IMR-90 (cell line): ENCODE measurements at regions not wholly inside any gene's neighbourhood (a gene's known extent, or its start where the extent isn't known, plus 50 kb on each side); places are given as distances from the start of the nearest gene placed in this dataset.

Experiments
- ATAC-seq: fragments of 200-7000 bp; cut with Tn5 transposase; 2 replicates; pipeline ENCODE4 v1.9.1; 2020; ENCODE audit warnings: low read depth, mild to moderate bottlenecking, moderate library complexity
- BruUV-seq: library from RNA; stranded (reverse); fragments of 400-500 nt; replicated peaks from 2 replicates; lab custom pipeline; 2021; lab: Mats Ljungman, UMichigan
- CTCF ChIA-PET: fragments of 300-600 bp; formaldehyde crosslinking; extraction: SDS; loops from one replicate; lab custom pipeline; 2021; ENCODE audit warnings: antibody characterized with exemption; lab: Yijun Ruan, JAX
- POLR2A ChIA-PET: fragments of 300-600 bp; sonication (Branson Sonifier 250); formaldehyde crosslinking; loops from one replicate; lab custom pipeline; 2022; ENCODE audit warnings: antibody characterized with exemption; ENCODE audit not compliant: unreplicated experiment; lab: Charles Lee
- DNase-seq: peaks from one replicate; pipeline ENCODE4 v3.0.0; 2013
- H2AFZ ChIP-seq: replicated peaks from 2 replicates; pipeline ENCODE3; 2013; ENCODE audit warnings: low read length, mild to moderate bottlenecking; ENCODE audit not compliant: poor library complexity
- H2AK5ac ChIP-seq: 2 replicates; pipeline ENCODE4 v1.6.1; 2013; ENCODE audit warnings: low read depth, low read length, inconsistent platforms
- H2AK9ac ChIP-seq: replicated peaks from 2 replicates; pipeline ENCODE3; 2013; ENCODE audit warnings: mild to moderate bottlenecking, low read depth, low read length, moderate library complexity; ENCODE audit not compliant: poor library complexity
- H2BK120ac ChIP-seq: 2 replicates; pipeline ENCODE4 v1.6.1; 2013; ENCODE audit warnings: low read depth, low read length, inconsistent platforms
- H2BK15ac ChIP-seq: 3 replicates; pipeline ENCODE4 v1.6.1; 2013; ENCODE audit warnings: low read depth, low read length, inconsistent platforms
- H2BK20ac ChIP-seq: 2 replicates; pipeline ENCODE4 v1.6.1; 2013; ENCODE audit warnings: low read depth, mild to moderate bottlenecking, inconsistent platforms, low read length, moderate library complexity
- H2BK5ac ChIP-seq: 2 replicates; pipeline ENCODE4 v1.6.1; 2013; ENCODE audit warnings: mild to moderate bottlenecking, low read depth, low read length, inconsistent platforms; ENCODE audit not compliant: poor library complexity, severe bottlenecking
- H3K14ac ChIP-seq: replicated peaks from 2 replicates; pipeline ENCODE4 v1.6.1; 2013; ENCODE audit warnings: low read depth, low read length, inconsistent platforms
- H3K18ac ChIP-seq: 2 replicates; pipeline ENCODE4 v1.6.1; 2013; ENCODE audit warnings: low read depth, low read length, control low read depth
- H3K23ac ChIP-seq: 2 replicates; pipeline ENCODE4 v1.6.1; 2013; ENCODE audit warnings: low read depth, low read length, inconsistent platforms
- H3K27ac ChIP-seq: 2 replicates; pipeline ENCODE4 v1.5.1; 2013; ENCODE audit warnings: mild to moderate bottlenecking, control low read depth, low read length; ENCODE audit not compliant: insufficient read depth
- H3K27me3 ChIP-seq: 2 replicates; pipeline ENCODE4 v1.6.1; 2013; ENCODE audit warnings: low read length; ENCODE audit not compliant: control insufficient read depth, insufficient read depth
- H3K36me3 ChIP-seq: 2 replicates; pipeline ENCODE4 v1.6.1; 2013; ENCODE audit warnings: low read length, mixed read lengths; ENCODE audit not compliant: control insufficient read depth, insufficient read depth
- H3K4ac ChIP-seq: 2 replicates; pipeline ENCODE4 v1.6.1; 2013; ENCODE audit warnings: low read depth, low read length, inconsistent platforms
- H3K4me1 ChIP-seq: 2 replicates; pipeline ENCODE4 v1.6.1; 2013; ENCODE audit warnings: low read length, mixed read lengths; ENCODE audit not compliant: control insufficient read depth, insufficient read depth
- H3K4me2 ChIP-seq: 2 replicates; pipeline ENCODE4 v1.6.1; 2013; ENCODE audit warnings: low read depth, mild to moderate bottlenecking, control low read depth, low read length, moderate library complexity
- H3K4me3 ChIP-seq: 2 replicates; pipeline ENCODE4 v1.5.1; 2013; ENCODE audit warnings: low read depth, mild to moderate bottlenecking, control low read depth, low read length, moderate library complexity; ENCODE audit not compliant: insufficient read depth
- H3K56ac ChIP-seq: 2 replicates; pipeline ENCODE4 v1.6.1; 2013; ENCODE audit warnings: low read length, inconsistent platforms; ENCODE audit not compliant: insufficient read depth; ENCODE audit errors: extremely low read depth
- H3K79me1 ChIP-seq, 2 experiments: 2 replicates each; pipeline ENCODE4 v1.6.1; 2013; ENCODE audit warnings: low read length in 2 of 2, inconsistent platforms in 1 of 2, low read depth in 1 of 2
- H3K9ac ChIP-seq: 2 replicates; pipeline ENCODE4 v1.6.1; 2013; ENCODE audit warnings: low read depth, low read length, control low read depth
- H3K9me1 ChIP-seq: 2 replicates; pipeline ENCODE4 v1.6.1; 2013; ENCODE audit warnings: low read length, inconsistent platforms; ENCODE audit not compliant: insufficient read depth
- H3K9me3 ChIP-seq: 2 replicates; pipeline ENCODE4 v1.6.1; 2013; ENCODE audit warnings: low read length; ENCODE audit not compliant: control insufficient read depth, insufficient read depth
- H4K20me1 ChIP-seq: 2 replicates; pipeline ENCODE4 v1.6.1; 2013; ENCODE audit warnings: low read length, inconsistent platforms; ENCODE audit not compliant: insufficient read depth
- H4K5ac ChIP-seq: 2 replicates; pipeline ENCODE4 v1.6.1; 2013; ENCODE audit warnings: mild to moderate bottlenecking, low read depth, low read length, control low read depth
- H4K8ac ChIP-seq, 2 experiments: 2 replicates each; pipeline ENCODE4 v1.6.1; 2013; ENCODE audit warnings: low read depth in 2 of 2, low read length in 2 of 2, control low read depth in 1 of 2, inconsistent platforms in 1 of 2
- H4K91ac ChIP-seq: 2 replicates; pipeline ENCODE4 v1.6.1; 2013; ENCODE audit warnings: low read depth, low read length, inconsistent platforms; ENCODE audit not compliant: insufficient read depth
- BHLHE40 ChIP-seq: fragments of 150-350 bp; IDR thresholded peaks from 2 replicates; pipeline ENCODE4 v1.6.1; 2016; ENCODE audit warnings: mild to moderate bottlenecking, low read depth, low read length
- CEBPB ChIP-seq: IDR thresholded peaks from 2 replicates; pipeline ENCODE4 v1.6.1; 2012; ENCODE audit warnings: low read depth, low read length, improper control_type of control experiment
- CHD1 ChIP-seq: IDR thresholded peaks from 2 replicates; pipeline ENCODE4 v1.6.1; 2012; ENCODE audit warnings: low read depth, low read length, improper control_type of control experiment
- ELK1 ChIP-seq: fragments of 150-350 bp; IDR thresholded peaks from 2 replicates; pipeline ENCODE4 v1.6.1; 2016; ENCODE audit warnings: low read depth, mild to moderate bottlenecking, low read length, moderate library complexity, borderline replicate concordance
- FOS ChIP-seq: fragments of 150-350 bp; IDR thresholded peaks from 2 replicates; pipeline ENCODE4 v1.6.1; 2016; ENCODE audit warnings: low read depth, low read length
- MAFK ChIP-seq: IDR thresholded peaks from 2 replicates; pipeline ENCODE4 v1.6.1; 2012; ENCODE audit warnings: low read depth, low read length, improper control_type of control experiment
- MAZ ChIP-seq: IDR thresholded peaks from 2 replicates; pipeline ENCODE4 v1.6.1; 2012; ENCODE audit warnings: low read depth, mild to moderate bottlenecking, low read length, improper control_type of control experiment, moderate library complexity, borderline replicate concordance
- MXI1 ChIP-seq: IDR thresholded peaks from 2 replicates; pipeline ENCODE4 v1.6.1; 2012; ENCODE audit warnings: low read depth, mild to moderate bottlenecking, low read length, moderate library complexity, borderline replicate concordance
- NFE2L2 ChIP-seq: fragments of 150-350 bp; IDR thresholded peaks from 2 replicates; pipeline ENCODE4 v1.6.1; 2016; ENCODE audit warnings: low read depth, mild to moderate bottlenecking, low read length
- POLR2A ChIP-seq: IDR thresholded peaks from 2 replicates; pipeline ENCODE4 v1.6.1; 2012; ENCODE audit warnings: mild to moderate bottlenecking, low read depth, low read length
- RAD21 ChIP-seq: IDR thresholded peaks from 2 replicates; pipeline ENCODE4 v1.6.1; 2012; ENCODE audit warnings: low read length, improper control_type of control experiment
- RCOR1 ChIP-seq: IDR thresholded peaks from 2 replicates; pipeline ENCODE4 v1.6.1; 2012; ENCODE audit warnings: mild to moderate bottlenecking, low read length, improper control_type of control experiment; ENCODE audit not compliant: insufficient replicate concordance
- RFX5 ChIP-seq: IDR thresholded peaks from 2 replicates; pipeline ENCODE4 v1.8.0; 2012; ENCODE audit warnings: low read depth, mild to moderate bottlenecking, low read length, moderate library complexity
- SMC3 ChIP-seq: fragments of 150-350 bp; IDR thresholded peaks from 2 replicates; pipeline ENCODE4 v1.6.1; 2016; ENCODE audit warnings: low read depth, mild to moderate bottlenecking, antibody characterized with exemption, low read length, moderate library complexity
- USF2 ChIP-seq: fragments of 150-350 bp; IDR thresholded peaks from 2 replicates; pipeline ENCODE4 v1.6.1; 2017; ENCODE audit warnings: mild to moderate bottlenecking, antibody characterized with exemption, low read length, low read depth
- WGBS, 2 experiments: methylation state at CpG; one replicate each; pipeline versions ENCODE4 v1.1.5 to v1.1.7; 2013; ENCODE audit warnings: missing lambda C conversion rate in 2 of 2; ENCODE audit not compliant: insufficient read length in 1 of 2; ENCODE audit errors: extremely low coverage in 2 of 2; 5-methylcytosine and 5-hydroxymethylcytosine counted together
- dilution Hi-C: fragments of 300-500 bp; cut with HindIII; formaldehyde crosslinking; loops from one replicate; pipeline ENCODE4 v1.14.3; 2018; ENCODE audit warnings: low sequenced_read_pairs; ENCODE audit not compliant: unreplicated experiment
- in situ Hi-C: fragments of 300-500 bp; cut with MboI; formaldehyde crosslinking; loops from 3 replicates; pipeline ENCODE4 v1.14.3; 2019; ENCODE audit warnings: low sequenced_read_pairs, inconsistent platforms, mixed read lengths
- intact Hi-C: fragments of 100-400 bp; cut with micrococcal nuclease; formaldehyde crosslinking; loops from 2 replicates; pipeline ENCODE4 v1.10.0; 2022
- TF ChIP-seq, protein P1 (sequence below): conservative IDR thresholded peaks from 2 replicates; pipeline ENCODE4 v1.5.1; 2012; ENCODE audit warnings: mild to moderate bottlenecking, low read depth, low read length, improper control_type of control experiment

- Histone ChIP-seq H4K5ac (no peak overlapping the region), H4K91ac (no peak overlapping the region), H3K27ac (no peak overlapping the region), H3K23ac (no peak overlapping the region), H2BK15ac (no peak overlapping the region), H2AK9ac (no peak overlapping the region), H3K4me1 (no peaks in the 10 kb centered on the region), H3K18ac (no peak overlapping the region), H3K14ac (no peak overlapping the region), H3K4ac (no peak overlapping the region), H3K56ac (no peak overlapping the region), H3K9me3 (no peaks in the 10 kb centered on the region; the same call in 1 of the 2 replicates), H2AK5ac (no peak overlapping the region), H2BK20ac (no peak overlapping the region), H3K4me2 (no peak overlapping the region), H3K9me1 (no peaks in the 10 kb centered on the region), H3K4me3 (no peak overlapping the region), H2BK120ac (no peak overlapping the region), H2AFZ (no peak overlapping the region), H3K79me1 (no peaks in the 10 kb centered on the region), H2BK5ac (no peak overlapping the region), H3K36me3 (no peaks in the 10 kb centered on the region), H4K8ac (no peak overlapping the region), H3K9ac (no peak overlapping the region), H4K20me1 (no peaks in the 10 kb centered on the region), H3K27me3 (no peaks in the 10 kb centered on the region)
- ATAC-seq (no peak), DNase-seq (no peak)
- TF ChIP-seq RCOR1 (no peak), MXI1 (no peak), FOS (no peak), POLR2A (no peak), BHLHE40 (no peak), USF2 (no peak), CHD1 (no peak), CEBPB (no peak), MAFK (no peak), NFE2L2 (no peak), RFX5 (no peak), SMC3 (no peak), RAD21 (no peak), MAZ (no peak), ELK1 (no peak)
- TF ChIP-seq, protein P1, sequence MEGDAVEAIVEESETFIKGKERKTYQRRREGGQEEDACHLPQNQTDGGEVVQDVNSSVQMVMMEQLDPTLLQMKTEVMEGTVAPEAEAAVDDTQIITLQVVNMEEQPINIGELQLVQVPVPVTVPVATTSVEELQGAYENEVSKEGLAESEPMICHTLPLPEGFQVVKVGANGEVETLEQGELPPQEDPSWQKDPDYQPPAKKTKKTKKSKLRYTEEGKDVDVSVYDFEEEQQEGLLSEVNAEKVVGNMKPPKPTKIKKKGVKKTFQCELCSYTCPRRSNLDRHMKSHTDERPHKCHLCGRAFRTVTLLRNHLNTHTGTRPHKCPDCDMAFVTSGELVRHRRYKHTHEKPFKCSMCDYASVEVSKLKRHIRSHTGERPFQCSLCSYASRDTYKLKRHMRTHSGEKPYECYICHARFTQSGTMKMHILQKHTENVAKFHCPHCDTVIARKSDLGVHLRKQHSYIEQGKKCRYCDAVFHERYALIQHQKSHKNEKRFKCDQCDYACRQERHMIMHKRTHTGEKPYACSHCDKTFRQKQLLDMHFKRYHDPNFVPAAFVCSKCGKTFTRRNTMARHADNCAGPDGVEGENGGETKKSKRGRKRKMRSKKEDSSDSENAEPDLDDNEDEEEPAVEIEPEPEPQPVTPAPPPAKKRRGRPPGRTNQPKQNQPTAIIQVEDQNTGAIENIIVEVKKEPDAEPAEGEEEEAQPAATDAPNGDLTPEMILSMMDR, result no peak
- in situ Hi-C loops, result no loop called here
- ChIA-PET POLR2A (no interaction called here), CTCF (no interaction called here)
- intact Hi-C loops, result no loop called here
- no TSS peak for BruUV-seq
- dilution Hi-C loops, result no loop called here
- WGBS, 2 experiments, result 40% methylated on average over 1 of the region's 3 CpGs; no CpG with 5 or more reads in 1 of the 2 experiments
These were observed 951.3 kb downstream of the STIM2 start for GRCh38 chr4:27811948-27812347.
